Esophagus squamous epithelium (tissue), 5 donors: ENCODE measurements at regions not wholly inside any gene's neighbourhood (a gene's known extent, or its start where the extent isn't known, plus 50 kb on each side); places are given as distances from the start of the nearest gene placed in this dataset.

Experiments used
- DNase-seq: peaks from one replicate; lab custom pipeline; 2025; lab: John Stamatoyannopoulos, UW
- H3K27ac ChIP-seq, 4 donors: fragments of 200-600 bp; sonication (generic); one replicate each; pipeline ENCODE4 v1.5.1; 2016 to 2019; ENCODE audit warnings: mild to moderate bottlenecking in 1 of 4
- H3K27me3 ChIP-seq, 4 donors: fragments of 200-600 bp; sonication (generic); 1 replicate in 3 of 4; 2 replicates in 1 of 4; pipeline versions ENCODE4 v1.5.1 to v1.6.0; 2017 to 2021; ENCODE audit warnings: antibody characterized with exemption in 1 of 4
- H3K36me3 ChIP-seq, 3 donors: fragments of 200-600 bp; sonication (generic); one replicate each; pipeline ENCODE4 v1.5.1; 2016 to 2019
- H3K4me1 ChIP-seq, 3 donors: fragments of 200-600 bp; sonication (generic); one replicate each; pipeline ENCODE4 v1.5.1; 2017 to 2019
- H3K4me3 ChIP-seq, 4 donors: fragments of 200-600 bp; sonication (generic); 1 replicate in 3 of 4; 2 replicates in 1 of 4; pipeline ENCODE4 v1.5.1; 2016 to 2019; ENCODE audit warnings: mild to moderate bottlenecking in 2 of 4, moderate library complexity in 1 of 4
- H3K9me3 ChIP-seq, 3 donors: fragments of 200-600 bp; sonication (generic); one replicate each; pipeline ENCODE4 v1.5.1; 2016 to 2019
- CTCF ChIP-seq, 6 experiments: fragments of 450-650 bp in 4 of 6; fragments of 200-600 bp in 2 of 6; sonication (generic) in 2 of 6; IDR thresholded peaks; one replicate each; pipeline ENCODE4 v1.5.1; 2016 to 2019; ENCODE audit warnings: antibody characterized with exemption in 6 of 6, mild to moderate bottlenecking in 4 of 6, moderate library complexity in 4 of 6
- POLR2A ChIP-seq, 4 donors: fragments of 450-650 bp; IDR thresholded peaks; one replicate each; pipeline ENCODE4 v1.6.1; 2017; ENCODE audit warnings: antibody characterized with exemption in 4 of 4, mild to moderate bottlenecking in 4 of 4, moderate library complexity in 3 of 4
- WGBS, 2 donors: methylation state at CpG; one replicate each; pipeline ENCODE4 v1.1.5; 2018; 5-methylcytosine and 5-hydroxymethylcytosine counted together
- intact Hi-C: fragments of 100-400 bp; cut with DNase I; formaldehyde crosslinking; loops from one replicate; pipeline ENCODE4 v1.15.0; 2022
- donor health status: DM: yes; HTN: yes; CAD: no.

- H3K27ac ChIP-seq: peak overlapping the region in 2 of 4 donors; percentile 49 to 66
- no peak for DNase-seq
Measured at GRCh38 chr5:71932131-71932654, 175.1 kb upstream of the MAP1B start.

DNA sequence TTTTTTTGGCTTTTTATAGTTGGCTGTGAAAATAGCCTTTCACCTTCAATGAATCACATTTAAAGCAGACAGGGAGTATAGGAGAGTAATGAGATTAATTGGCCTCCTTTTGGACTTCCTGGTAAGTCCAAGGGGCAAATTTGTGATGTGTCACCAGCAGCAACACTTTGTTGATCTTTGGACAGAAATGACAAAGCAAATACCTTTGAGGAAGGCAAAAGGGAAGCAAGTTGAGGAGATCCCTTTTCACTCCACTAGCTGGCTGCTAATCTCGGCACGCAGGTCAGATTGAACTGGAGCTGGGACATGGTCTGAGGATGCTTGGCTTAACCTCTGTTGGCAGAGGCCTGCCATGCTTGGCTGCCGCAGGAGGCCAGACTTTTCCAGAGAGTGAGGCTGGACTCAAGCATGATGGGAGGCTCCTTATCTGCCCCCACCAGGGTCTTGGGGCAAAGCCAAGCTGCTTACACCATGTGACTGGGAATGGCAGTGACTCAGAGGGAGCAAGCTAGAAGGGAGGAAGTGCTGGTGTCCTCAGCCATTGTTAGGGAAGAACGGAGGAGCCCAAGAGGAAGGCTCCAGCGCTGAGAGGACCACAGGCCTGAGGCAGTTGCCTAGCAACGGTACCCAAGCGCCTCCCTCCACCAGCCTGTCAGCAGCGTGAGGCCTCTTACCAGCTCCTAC lies 174.5 kb upstream of the MAP1B start:
- Histone ChIP-seq H3K27me3 (peaks cover 0 to 36% (median 0%) of the 10 kb centered on the region in 4 donors), H3K4me1 (peaks cover 2 to 16% (median 7%) of the 10 kb centered on the region in 3 donors), H3K4me3 (no peak overlapping the region), H3K9me3 (no peaks in the 10 kb centered on the region), H3K36me3 (no peaks in the 10 kb centered on the region), H3K27ac (peak overlapping the region in 3 of 4 donors; percentile 27 to 66 (median 49))
- no peak for DNase-seq
- intact Hi-C loops: no loop called here
- no peak for TF ChIP-seq POLR2A (IDR thresholded peaks at IDR 0.05)
- no peak for TF ChIP-seq CTCF (IDR thresholded peaks at IDR 0.05)
- 37 to 69% methylated on average over 3 to 7 of the region's 8 CpGs for WGBS, 2 donors

More at GRCh38 chr5:71932131-71932654, 175.1 kb upstream of the MAP1B start:
- WGBS, 2 donors: 40 to 81% methylated on average over 1 of the region's 1 CpG
- intact Hi-C loops: no loop called here
- TF ChIP-seq POLR2A (IDR thresholded peaks at IDR 0.05) (no peak), CTCF (IDR thresholded peaks at IDR 0.05) (no peak)
- Histone ChIP-seq H3K4me1 (peaks cover 2 to 16% (median 7%) of the 10 kb centered on the region in 3 donors), H3K4me3 (no peak overlapping the region), H3K27me3 (peaks cover 0 to 40% (median 0%) of the 10 kb centered on the region in 4 donors), H3K36me3 (no peaks in the 10 kb centered on the region), H3K9me3 (peaks cover 0 to 3% (median 0%) of the 10 kb centered on the region in 3 donors)

DNA sequence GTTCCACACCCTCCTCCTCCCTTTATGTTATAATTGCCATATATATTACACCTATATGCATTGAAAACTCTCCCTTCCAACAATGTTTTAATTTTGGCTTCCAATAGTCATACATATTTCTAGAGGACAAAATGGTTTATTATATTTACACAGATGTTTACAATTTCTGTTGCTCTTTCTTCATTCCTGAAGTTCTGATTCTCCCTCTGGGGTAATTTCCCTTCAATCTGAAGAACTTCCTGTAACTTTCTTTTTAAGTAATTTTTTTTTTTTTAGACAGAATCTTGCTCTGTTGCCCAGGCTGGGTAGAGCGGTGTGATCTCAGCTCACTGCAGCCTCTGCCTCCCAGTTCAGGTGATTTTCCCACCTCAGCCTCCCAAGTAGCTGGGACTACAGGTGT lies 173.0 kb upstream of the MAP1B start:
- no peaks in the 10 kb centered on the region for H3K36me3 ChIP-seq
- H3K4me1 ChIP-seq: peaks cover 2 to 28% (median 12%) of the 10 kb centered on the region in 3 donors
- intact Hi-C loops: no loop called here
- no peak for DNase-seq
- H3K27me3 ChIP-seq: peaks cover 0 to 25% (median 0%) of the 10 kb centered on the region in 4 donors
- no peak for TF ChIP-seq CTCF (IDR thresholded peaks at IDR 0.05)
- TF ChIP-seq POLR2A (IDR thresholded peaks at IDR 0.05): no peak
- H3K27ac ChIP-seq: no peak overlapping the region
- H3K4me3 ChIP-seq: no peak overlapping the region
- no peaks in the 10 kb centered on the region for H3K9me3 ChIP-seq
- 71 to 89% methylated on average over 1 of the region's 1 CpG for WGBS, 2 donors

DNA sequence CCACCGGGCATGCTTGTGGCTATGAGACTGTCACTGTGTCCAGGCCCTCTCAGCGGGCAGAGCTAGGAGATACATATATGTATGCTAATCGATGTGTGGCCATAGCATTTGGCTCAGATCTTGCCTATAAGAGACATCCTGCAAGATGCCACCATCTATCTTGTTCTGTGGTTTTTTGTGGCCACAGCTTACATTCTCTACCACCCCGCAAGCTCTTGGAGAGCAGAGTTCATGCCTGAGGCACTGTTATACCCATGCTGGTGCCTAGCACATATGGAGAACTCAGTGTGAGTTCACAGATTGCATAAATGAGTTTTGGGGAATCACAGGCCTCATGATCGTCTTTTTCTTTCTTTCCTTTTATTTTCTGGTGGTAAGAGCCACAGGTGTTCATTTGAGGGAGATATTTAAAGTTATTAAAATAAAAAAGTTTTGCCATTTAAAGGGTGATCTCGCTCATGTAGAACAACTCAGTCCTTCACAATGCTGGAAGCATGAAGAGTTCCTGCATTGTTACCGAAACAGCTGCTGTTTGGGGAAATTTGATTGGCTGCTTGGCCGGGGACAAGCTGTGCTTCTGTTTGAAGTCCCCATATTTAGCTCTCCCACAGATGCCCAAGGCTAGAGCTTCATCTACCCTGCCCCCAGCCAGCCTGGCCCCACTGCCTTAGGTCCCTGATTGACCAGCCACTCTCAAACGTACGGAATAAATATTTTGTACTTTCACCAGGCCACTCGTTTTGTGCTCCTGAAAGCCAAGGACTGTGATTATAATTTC lies 169.2 kb upstream of the MAP1B start:
- H3K9me3 ChIP-seq: no peaks in the 10 kb centered on the region
- TF ChIP-seq CTCF (IDR thresholded peaks at IDR 0.05) (no peak), POLR2A (IDR thresholded peaks at IDR 0.05) (no peak)
- intact Hi-C loops: no loop called here
- H3K36me3 ChIP-seq: no peaks in the 10 kb centered on the region
- peaks cover 0 to 20% (median 14%) of the 10 kb centered on the region in 3 donors for H3K4me1 ChIP-seq
- WGBS, 2 donors: 81 to 84% methylated on average over 11 of the region's 11 CpGs
- no peak overlapping the region for H3K4me3 ChIP-seq
- H3K27ac ChIP-seq: peak overlapping the region in 1 of 4 donors; percentile 7
- peaks cover 0 to 17% (median 0%) of the 10 kb centered on the region in 4 donors for H3K27me3 ChIP-seq
- no peak for DNase-seq
